ENCODE measurements at regions not wholly inside any gene's neighbourhood (a gene's known extent, or its start where the extent isn't known, plus 50 kb on each side); places are given as distances from the start of the nearest gene placed in this dataset.
"Not testable (repeated sequence)": the region's sequence is repeated elsewhere in the genome, so short reads cannot be mapped to it uniquely, and the experiment has no call there.

DNA sequence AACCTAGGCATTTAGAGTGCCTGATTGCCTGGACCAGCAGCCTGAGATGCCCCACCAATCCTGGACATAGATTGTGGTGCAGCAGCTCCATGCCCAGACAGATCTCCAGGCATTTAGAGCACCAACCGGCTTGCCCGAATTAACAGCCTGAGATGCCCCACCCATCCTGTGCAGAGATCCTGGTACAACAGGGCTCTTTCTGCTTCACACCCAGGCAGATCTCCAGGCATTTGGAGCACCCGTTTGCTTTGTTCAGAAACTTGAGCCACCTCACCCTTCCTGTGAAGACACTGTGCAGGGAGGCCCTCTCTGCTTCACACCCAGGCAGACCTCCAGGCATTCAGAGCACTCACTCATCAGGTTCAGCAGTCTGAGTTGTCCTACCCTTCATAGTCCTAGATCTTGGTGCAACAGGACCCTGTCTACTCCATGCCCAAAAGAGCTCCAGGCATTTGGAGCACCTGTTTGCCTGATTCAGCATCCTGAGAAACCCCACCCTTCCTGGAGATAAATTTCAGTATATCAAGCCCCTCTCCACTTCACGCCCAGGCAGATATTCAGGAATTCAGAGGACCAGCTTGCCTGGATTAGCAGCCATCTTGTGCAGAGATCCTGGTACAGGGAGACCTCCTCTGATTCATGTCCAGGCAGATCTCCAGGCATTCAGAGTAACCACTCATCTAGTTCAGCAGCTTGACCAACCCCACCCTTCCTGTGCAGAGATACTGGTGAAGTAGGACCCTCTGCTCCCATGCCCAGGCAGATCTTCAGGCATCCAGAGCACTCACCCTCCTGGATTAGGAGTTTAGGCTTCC is 189.2 kb upstream of the FERMT1 start:
- DNase-seq (ENCODE audit: low read depth), result no peak

DNA sequence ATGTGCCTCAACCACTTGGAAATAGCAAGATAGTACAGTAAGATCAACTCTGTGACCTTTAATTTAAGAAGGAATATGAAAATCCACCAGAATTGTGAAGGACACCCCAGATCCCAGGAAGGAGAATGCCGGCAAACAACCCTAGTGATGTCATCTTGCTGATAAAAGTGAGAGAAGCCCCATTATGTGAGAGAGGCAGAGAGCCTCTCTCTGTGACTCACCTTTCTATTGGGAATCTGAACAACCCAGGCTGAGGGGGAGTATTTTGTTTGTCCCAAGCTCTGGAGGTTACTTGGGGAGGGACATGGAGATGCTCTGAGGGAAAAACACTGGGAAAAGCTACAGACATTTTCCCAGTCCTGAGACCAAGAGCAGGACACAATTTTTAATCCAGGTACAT is 188.3 kb upstream of the FERMT1 start:
- DNase-seq (ENCODE audit: low read depth), result no peak

DNA sequence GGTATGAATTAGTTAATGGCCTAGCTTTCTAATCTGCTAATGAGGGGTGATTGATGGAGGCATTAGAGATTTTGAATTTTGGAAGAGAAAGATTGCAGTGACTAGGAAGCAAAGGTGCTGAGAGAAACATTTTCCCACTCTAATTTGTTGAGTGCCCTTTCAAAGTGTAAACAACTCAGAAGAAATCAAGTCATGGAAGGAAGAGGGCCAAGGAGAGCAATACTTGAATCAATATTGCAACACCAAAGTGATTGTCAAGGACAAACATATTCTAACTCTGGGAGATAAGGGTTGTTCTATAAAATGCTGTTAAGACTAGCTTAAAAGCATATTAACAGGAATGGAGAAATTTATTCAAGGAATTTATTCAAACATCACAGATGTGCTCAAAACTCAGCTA is 182.7 kb upstream of the FERMT1 start:
- no peak for DNase-seq (ENCODE audit: low read depth)

DNA sequence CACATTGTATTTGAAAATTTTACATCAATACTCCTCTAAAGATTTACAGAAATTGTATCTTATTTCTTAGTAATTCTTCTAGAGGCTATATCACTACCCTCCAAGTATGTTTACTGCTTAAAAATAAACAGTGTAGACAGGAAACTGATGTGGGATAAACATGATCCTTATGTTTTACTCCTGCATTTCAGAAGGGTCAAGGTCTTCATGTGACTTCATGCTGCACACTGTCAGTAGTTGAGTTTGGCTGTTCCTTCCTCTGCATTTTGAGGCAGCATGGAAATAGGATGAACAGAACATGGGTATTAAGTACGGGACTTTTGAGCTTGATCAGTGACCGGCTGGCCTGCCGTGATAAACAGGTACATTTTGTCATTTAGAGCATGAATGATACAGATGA is 179.2 kb upstream of the FERMT1 start:
- DNase-seq (ENCODE audit: low read depth), result no peak

DNA sequence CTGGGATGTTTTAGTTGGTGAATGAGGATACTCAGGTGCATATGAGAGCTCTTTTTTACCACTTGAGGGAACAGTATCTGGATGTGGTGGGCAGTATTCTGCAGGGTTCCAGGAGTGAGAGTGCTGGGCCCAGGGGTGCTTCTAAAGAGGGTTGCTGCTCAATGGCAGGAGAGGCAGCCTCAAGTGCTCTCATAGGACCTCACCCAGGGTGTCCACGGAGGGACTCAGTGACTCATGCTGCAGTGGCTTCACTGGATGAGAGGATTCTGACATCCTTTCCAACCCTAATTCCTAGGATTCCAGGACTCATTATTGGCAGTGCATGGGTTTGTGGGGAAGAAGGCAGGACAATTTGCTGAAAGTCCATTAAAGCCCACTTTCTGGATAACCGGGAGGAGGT is 176.6 kb upstream of the FERMT1 start:
- DNase-seq (ENCODE audit: low read depth), result no peak

DNA sequence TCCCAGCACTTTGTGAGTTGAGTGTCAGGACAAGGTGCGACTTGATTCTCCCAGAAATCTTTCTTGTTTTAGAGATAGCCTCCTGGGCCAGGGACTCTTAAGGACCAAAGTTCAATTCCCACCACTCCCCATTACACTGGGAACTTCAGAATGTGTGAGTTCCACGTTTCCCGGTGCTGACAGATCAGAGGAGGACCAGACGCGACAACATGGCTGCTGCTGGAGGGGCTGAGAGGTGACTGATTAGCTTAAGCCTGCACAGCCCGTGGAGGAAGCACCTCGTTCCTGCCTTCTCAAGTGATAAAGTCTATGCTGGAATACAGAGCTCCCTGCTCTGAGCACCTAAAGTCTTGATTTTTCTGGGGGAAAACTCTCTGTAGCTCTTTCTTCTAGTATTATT is 175.2 kb upstream of the FERMT1 start:
- no peak for DNase-seq (ENCODE audit: low read depth)

DNA sequence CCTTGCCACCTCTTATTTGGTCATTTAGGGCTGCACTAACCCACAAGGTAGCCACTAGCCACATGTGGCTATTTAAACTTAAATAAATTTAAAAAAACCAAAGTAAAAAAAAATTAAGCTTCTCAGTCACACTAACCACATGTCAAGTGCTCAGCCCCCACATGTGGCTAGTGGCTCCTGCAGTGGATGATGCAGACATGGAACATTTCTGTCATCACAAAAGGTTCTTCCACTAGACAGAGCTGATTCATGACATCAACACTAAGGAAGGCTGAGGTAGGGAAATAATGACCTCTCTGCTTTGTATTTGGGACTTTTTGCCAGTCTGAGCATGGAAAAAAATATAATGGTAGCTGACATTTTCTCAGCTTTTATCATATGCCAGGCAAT is 173.0 kb upstream of the FERMT1 start:
- DNase-seq (ENCODE audit: low read depth), result no peak

DNA sequence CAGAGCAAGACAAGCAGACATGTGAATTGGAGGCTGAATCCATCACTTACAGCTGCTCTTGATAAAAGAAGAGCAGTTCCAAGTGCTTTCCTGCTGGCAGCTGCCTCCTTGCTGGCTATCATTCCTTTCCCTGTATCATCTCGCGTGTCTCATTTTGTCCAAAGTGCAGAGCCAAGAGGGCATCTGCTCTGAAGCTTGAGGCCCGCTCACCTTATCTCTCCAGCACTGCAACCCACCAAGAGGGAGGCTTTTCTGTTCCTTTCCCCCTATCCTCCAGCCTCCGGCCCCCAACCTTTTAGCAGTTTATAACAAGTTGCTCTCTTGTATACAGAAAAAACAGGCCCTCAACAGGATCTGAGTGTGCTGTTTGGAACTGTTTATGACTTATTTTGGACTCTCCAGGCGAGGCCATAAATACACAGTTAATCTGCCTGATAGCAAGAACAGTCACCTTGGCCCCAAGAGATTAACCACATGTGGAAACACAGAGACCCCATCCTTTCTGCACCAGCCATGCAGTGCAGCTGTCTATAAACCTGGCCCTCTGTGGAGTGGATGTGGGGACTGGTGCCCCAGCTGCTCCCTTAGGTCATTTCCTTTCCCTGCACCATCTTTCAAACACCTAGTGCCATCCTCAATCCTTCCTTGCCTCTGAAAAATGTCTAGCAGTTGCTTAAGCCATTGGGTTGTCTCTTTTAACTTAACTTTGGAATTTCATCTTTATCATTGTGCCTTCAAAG is 172.5 kb upstream of the FERMT1 start:
- no peak for DNase-seq (ENCODE audit: low read depth)

DNA sequence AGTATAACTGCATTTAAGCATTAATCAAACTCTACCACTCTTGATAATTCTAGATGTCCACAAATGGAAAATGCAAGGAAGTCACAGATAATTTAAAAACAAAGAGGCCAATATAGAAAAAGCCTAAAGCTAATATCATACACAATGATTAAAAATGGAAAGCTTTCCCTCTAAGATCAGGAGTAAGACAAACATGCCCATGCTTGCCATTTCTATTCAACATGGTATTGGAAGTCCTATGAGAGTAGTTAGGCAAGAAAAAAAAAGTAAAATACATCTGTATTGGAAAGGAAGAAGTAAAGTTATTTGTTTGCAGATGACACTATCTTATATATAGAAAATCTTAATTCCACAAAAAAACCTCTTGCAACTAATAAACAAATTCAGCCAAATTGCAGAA is 164.6 kb upstream of the FERMT1 start:
- no peak for DNase-seq (ENCODE audit: low read depth)

DNA sequence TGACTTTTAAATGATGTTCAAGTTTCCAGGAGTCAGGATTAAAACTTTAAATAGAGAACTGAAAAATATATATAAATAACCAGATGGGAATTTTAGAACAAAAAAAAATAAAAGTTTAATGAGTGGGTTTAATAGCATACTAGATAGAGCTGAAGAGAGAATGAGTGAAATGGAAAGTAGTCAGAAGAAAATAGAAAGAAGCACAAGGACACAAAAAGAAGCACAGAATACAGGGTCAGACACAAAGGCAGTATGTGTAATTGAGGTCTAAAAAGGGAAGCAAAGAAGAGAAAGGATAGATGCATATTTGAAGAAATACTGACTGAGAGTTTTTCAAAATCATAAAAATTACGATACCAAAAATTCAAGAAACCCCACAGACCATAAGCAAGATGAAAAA is 159.8 kb upstream of the FERMT1 start:
- no peak for DNase-seq (ENCODE audit: low read depth)

DNA sequence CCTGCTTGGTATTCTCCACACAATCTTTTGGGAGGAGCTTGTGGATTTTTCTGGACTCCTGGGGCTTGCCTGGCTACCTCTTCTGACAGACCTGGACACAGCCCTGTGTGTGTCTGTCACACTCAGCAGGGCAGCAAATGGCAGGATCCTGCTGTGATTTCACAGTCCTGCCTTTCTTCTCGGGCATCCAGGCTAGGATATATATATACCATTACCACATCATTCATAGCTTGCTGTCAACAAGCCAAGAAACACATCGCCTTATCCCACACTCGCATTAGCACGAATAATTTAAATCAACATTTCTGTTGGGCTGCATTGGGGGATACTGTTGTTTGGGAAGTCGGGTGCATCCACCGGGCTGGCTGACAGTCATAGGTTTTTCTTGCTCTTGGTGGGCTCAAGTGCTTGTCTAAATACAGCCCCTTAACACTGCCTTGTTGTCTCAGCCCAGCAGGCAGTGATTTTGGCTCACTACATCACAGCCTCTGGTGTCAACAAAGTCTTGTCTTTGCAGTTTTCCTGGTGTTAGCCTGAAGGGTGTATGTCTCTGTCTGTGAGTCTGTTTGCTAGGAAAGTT is 154.9 kb upstream of the FERMT1 start:
- DNase-seq (ENCODE audit: low read depth), result no peak

DNA sequence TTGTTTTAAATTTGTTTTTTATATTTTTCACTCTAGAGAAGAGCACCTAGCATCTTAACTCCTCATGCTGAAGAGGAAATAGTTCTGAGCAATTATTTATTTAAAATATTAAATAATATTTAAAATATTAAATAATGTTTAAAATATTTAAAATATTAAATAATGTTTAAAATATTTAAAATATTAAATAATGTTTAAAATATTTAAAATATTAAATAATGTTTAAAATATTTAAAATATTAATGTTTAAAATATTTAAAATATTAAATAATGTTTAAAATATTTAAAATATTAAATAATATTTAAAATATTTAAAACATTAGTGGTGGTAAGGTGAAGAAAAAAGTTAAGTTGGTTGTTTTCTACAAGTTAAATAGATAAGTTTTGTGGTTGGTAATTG is 147.6 kb upstream of the FERMT1 start:
- DNase-seq (ENCODE audit: low read depth), result not testable (repeated sequence)

DNA sequence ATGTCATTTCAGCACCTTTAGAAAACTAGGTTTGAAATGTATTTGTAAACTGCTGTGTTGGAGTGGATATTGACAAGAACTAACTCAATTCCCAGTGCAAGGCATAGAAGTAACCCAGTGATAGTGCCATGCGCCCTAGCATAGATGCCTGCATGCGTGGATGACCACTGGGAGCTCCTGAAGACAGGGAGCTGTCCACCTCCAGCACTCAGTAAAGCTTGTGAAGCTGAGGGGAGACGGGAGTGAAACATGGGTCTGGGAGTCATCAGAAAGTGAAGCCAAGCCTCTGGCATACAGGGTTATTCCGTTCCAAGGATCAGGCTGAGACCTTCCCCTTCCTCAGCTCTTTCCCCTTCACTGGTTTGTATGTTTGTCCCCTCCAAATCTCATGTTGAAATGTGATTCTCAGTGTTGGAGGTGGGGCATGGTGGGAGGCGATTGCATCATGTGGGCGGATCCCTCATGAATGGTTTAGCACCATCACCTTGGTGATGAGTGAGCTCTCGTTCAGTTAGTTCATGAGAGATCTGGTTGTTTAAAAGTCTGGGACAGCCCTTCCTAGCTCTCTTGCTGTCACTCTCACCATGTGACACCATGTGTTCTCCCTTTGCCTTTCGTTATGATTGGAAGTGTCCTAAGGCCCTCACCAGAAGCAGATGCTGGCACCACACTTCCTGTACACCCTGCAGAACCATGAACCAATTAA is 146.5 kb upstream of the FERMT1 start:
- DNase-seq (ENCODE audit: low read depth), result no peak

DNA sequence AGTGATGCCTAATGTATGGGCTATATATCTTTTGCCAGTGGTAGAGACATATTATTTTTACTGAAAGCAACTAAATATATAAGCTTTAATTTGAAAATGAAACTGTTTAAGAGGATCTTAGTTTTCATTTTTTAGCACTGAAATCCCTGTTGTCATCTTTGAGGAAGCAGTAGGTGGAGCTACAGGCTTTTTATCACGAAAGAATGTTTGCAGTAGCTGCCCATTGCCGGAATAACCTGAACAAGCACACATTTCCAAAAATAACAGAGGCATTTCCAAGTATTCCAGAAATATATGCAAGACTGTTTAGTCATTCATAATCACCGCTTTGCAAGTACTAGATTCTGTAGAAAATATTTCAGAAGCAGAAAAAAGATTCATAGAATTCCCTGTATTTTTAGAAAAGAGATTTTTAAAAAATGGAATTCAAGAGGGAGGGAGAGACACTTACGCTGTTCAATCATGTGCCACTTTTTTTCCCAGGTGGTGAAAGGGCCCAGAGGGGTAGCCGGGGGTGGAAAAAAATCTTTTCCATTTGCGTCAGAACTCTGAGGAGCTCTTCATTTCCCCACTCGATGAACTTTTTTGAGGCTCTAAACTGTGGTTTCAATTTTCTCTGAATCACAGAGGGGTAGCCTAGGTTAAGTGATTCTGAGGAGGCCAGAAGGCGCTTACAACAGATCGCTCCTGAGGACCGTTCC is 142.5 kb upstream of the FERMT1 start:
- peak; percentile 34 for DNase-seq (ENCODE audit: low read depth)

DNA sequence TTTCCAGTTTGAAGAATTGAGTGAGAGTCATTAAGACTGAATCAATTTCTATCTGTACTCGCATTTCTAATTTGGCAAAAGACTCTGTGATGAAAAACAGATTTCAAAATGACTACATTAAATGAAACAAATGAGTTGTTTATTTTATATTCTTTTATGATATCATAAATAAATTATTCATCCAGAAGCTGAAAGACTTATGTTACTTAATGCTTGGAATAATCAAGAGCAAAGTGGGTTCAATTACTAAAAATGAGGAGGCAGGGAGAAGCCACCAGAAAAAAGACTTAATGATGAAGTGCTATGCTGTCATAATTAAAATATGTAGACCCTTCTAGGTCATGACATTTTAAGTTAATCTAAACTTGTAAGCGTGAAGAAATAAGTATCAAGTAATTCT is 130.6 kb upstream of the FERMT1 start:
- no peak for DNase-seq (ENCODE audit: low read depth)

DNA sequence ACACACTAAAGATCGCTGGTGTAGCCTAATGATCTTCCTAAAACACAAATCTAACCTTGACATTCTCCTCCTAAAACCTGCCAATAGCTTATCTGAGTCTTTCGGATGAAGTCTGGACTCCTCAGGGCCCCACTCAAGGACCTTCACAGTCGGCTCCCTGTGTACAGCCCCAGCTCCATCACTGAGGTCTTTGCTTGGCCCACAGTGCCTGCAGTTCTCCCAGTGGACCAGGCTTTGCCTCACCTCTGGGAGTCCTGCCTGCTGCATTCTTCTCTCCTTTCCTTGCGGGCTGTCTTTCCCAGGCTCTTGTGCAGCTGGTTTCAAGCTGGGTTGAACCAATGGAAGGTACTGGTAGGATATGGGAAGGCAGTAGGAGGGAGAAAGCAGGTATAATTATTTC is 122.6 kb upstream of the FERMT1 start:
- no peak for DNase-seq (ENCODE audit: low read depth)

DNA sequence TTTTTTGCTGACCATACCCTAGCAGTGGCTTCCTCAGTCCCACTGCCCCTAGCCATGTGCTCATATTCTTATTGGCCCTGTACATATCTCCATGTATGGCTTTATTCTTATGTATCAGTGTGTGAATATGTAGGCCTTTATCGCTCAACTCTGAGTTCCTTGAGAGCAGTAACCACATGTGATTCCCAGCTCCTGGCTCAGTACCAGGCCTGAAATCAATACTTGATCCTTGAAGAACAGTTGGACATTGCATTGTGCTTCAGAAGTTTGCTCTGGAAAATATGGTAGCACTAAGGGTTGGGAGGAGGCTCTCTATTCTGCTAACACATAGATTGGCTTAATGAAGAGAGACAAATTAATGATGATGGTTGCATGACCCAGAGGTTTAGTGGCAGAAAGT is 118.8 kb upstream of the FERMT1 start:
- no peak for DNase-seq (ENCODE audit: low read depth)

DNA sequence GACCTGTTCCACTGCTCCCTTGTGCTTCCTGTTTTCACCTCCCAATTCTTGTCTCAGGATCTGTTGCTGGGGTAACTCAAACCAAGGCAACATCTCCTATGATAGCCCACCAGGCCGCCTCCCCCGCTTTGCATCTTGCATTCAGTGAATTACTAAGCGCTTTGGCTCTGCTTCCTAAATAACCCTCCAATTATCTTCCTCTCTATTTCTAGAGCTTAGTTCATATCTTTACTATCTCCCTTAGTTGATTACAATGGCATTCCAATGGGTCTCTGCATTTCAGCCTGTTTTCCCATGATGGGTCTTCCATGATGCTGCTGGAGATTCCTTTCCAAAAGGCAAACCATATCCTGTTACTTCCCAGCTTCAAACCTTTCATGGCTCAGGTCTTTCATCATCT is 117.2 kb upstream of the FERMT1 start:
- no peak for DNase-seq (ENCODE audit: low read depth)

DNA sequence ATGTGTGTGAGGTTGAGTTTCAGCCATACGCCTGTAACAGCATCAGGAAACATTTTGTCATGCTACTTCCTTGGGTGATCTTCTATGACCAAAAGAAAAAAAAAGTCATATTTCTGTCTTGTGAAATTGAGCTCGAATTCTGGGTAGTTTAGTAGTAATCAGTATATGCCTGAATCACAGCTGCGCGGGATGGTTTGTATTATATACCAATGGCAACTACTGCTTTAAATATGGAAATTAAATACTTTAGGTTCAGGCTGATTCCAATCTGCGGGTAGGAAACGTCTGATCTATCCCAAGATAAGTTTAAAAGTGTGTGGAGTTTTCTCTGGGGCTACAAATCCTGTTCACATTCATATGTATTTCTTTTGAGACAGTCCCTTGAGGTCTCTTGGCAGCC is 115.6 kb upstream of the FERMT1 start:
- DNase-seq (ENCODE audit: low read depth), result no peak

DNA sequence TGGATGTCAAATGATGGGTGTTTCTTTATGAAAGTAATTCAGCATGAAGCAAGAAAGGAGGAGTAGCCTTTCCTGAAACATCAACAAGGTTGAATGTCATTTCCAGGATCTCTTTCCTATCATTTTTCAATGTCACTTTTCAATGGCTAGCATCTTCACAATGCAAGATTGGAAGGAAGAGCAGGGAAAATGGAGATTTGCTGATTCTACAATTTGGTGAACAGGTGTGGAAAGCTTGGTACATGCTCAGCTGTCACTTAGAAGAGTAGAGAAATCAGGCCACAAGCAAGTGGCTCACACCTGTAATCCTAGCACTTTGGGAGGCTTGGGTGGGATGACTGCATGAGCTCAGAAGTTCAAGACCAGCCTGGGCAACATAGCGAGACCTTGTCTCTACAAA is 112.7 kb upstream of the FERMT1 start:
- DNase-seq (ENCODE audit: low read depth), result no peak

DNA sequence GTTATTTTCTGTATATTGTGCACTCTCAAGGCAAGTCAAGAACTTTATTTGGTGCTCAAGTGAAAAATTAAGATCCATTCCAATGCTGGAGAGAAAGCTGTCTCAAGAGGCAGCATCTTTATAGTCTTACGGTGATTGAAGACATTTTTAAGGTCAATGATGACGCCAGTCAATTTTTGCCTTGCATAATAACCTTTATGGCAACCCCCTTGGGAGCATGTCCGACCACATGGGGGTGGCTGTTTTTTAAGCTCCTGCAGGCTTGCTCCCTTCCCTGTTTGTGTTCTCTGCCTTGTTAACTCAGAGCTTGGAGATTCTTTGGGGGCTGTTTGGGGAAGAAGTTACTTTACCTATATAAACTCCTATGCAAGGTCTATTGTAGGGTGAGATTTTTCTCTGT is 109.6 kb upstream of the FERMT1 start:
- DNase-seq (ENCODE audit: low read depth), result no peak

DNA sequence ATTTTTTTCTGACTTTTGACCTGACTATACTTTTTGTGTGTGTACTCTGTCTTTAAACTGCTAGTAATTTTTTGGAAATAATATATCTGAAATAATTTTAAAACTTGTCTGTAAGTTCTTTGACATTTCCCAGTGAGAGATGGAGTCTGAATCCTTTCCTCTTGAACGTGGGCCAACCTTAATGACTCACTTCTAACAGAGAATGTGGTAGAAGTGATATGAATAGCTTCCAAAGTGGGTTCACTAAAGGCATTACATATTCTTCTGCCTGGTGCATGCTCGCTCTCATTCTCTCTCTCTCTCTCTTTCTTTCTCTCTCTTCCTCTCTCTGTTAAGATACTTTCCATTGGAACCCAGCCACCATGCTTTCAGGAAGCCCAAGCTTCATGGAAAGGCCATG is 108.7 kb upstream of the FERMT1 start:
- no peak for DNase-seq (ENCODE audit: low read depth)

Measured in HS-5 (cell line).